HCT116 (cell line): ENCODE measurements at regions not wholly inside any gene's neighbourhood (a gene's known extent, or its start where the extent isn't known, plus 50 kb on each side); places are given as distances from the start of the nearest gene placed in this dataset.

ENCODE experiments used
- ATAC-seq: fragments of 200-7000 bp; cut with Tn5 transposase; 2 replicates; pipeline ENCODE4 v1.9.1; 2020; ENCODE audit warnings: mild to moderate bottlenecking, moderate library complexity
- BruUV-seq: library from RNA; stranded (reverse); fragments of 400-500 nt; replicated peaks from 2 replicates; lab custom pipeline; 2021; lab: Mats Ljungman, UMichigan
- CTCF ChIA-PET: fragments of 300-600 bp; sonication (Branson Sonifier 250); formaldehyde crosslinking; loops from one replicate; lab custom pipeline; 2021; ENCODE audit warnings: antibody characterized with exemption; lab: Charles Lee
- POLR2A ChIA-PET: fragments of 300-600, 350-600 bp; sonication (Branson Sonifier 250); formaldehyde crosslinking; loops from one replicate; lab custom pipeline; 2021; ENCODE audit warnings: antibody characterized with exemption; lab: Charles Lee
- RAD21 ChIA-PET, 2 experiments: fragments of 300-600 bp; sonication (Branson Sonifier 250); formaldehyde crosslinking; loops; one replicate each; lab custom pipeline; 2023; ENCODE audit warnings: low total read pairs in 2 of 2; ENCODE audit not compliant: uncharacterized antibody in 2 of 2, unreplicated experiment in 2 of 2, low non-redundant PET in 1 of 2; lab: Charles Lee
- DNase-seq: peaks from one replicate; pipeline ENCODE4 v3.0.0-alpha.2; 2010; ENCODE audit warnings: low read depth, low spot score
- H2AFZ ChIP-seq: fragments of 200-600 bp; shearing (Covaris generic), sonication (generic); 2 replicates; pipeline ENCODE4 v1.6.1; 2017; ENCODE audit warnings: low read depth, mixed run types, mixed read lengths, antibody characterized with exemption, low read length; ENCODE audit not compliant: poor library complexity, severe bottlenecking
- H3K27ac ChIP-seq: 2 replicates; pipeline ENCODE4 v1.5.1; 2012; ENCODE audit warnings: low read depth, low read length
- H3K27me3 ChIP-seq: fragments of 200-600 bp; sonication (generic); 2 replicates; pipeline ENCODE4 v1.6.1; 2016; ENCODE audit warnings: mixed run types, low read length, mixed read lengths; ENCODE audit not compliant: insufficient read depth
- H3K36me3 ChIP-seq, 2 experiments: fragments of 200-500 bp in 1 of 2; fragments of 200-600 bp in 1 of 2; sonication (Bioruptor generic) in 1 of 2; sonication (generic) in 1 of 2; 2 replicates each; pipeline versions ENCODE4 v1.5.1 to v1.6.1; 2014 to 2016; ENCODE audit warnings: low read length in 2 of 2, inconsistent platforms in 1 of 2, mixed read lengths in 1 of 2, mixed run types in 1 of 2; ENCODE audit not compliant: insufficient read depth in 2 of 2, control insufficient read depth in 1 of 2
- H3K4me1 ChIP-seq, 2 experiments: fragments of 200-600 bp in 1 of 2; sonication (generic) in 1 of 2; 2 replicates each; pipeline versions ENCODE4 v1.5.1 to v1.6.1; 2012 to 2017; ENCODE audit warnings: low read length in 2 of 2, inconsistent platforms in 1 of 2, mild to moderate bottlenecking in 1 of 2, mixed read lengths in 1 of 2, mixed run types in 1 of 2, moderate library complexity in 1 of 2; ENCODE audit not compliant: insufficient read depth in 2 of 2, control insufficient read depth in 1 of 2
- H3K4me2 ChIP-seq: fragments of 200-600 bp; sonication (generic); 2 replicates; pipeline ENCODE4 v1.6.1; 2017; ENCODE audit warnings: mixed run types, low read length, mixed read lengths
- H3K4me3 ChIP-seq, 2 experiments: fragments of 200-600 bp in 1 of 2; sonication (generic) in 1 of 2; replicated peaks in 1 of 2; 2 replicates each; pipeline ENCODE4 v1.5.1; 2011 to 2016; ENCODE audit warnings: low read length in 2 of 2, control low read depth in 1 of 2, low read depth in 1 of 2, mild to moderate bottlenecking in 1 of 2, mixed read lengths in 1 of 2, mixed run types in 1 of 2
- H3K79me2 ChIP-seq: fragments of 200-600 bp; sonication (generic); 2 replicates; pipeline ENCODE4 v1.6.1; 2017; ENCODE audit warnings: mild to moderate bottlenecking, mixed run types, low read length, moderate library complexity, mixed read lengths; ENCODE audit not compliant: insufficient read depth
- H3K9ac ChIP-seq: fragments of 200-600 bp; sonication (generic); 2 replicates; pipeline ENCODE4 v1.6.1; 2016; ENCODE audit warnings: low read length, mixed read lengths
- H3K9me2 ChIP-seq: fragments of 200-600 bp; sonication (generic), shearing (Covaris generic); 2 replicates; pipeline ENCODE4 v1.6.1; 2017; ENCODE audit warnings: mixed run types, mild to moderate bottlenecking, moderate library complexity; ENCODE audit not compliant: insufficient read depth
- H3K9me3 ChIP-seq, 2 experiments: fragments of 200-500 bp in 1 of 2; fragments of 200-600 bp in 1 of 2; sonication (Bioruptor generic) in 1 of 2; sonication (generic) in 1 of 2; 2 replicates each; pipeline ENCODE4 v1.6.1; 2014 to 2017; ENCODE audit warnings: low read length in 2 of 2, mixed read lengths in 2 of 2, inconsistent platforms in 1 of 2, low read depth in 1 of 2, mild to moderate bottlenecking in 1 of 2, mixed run types in 1 of 2, moderate library complexity in 1 of 2; ENCODE audit not compliant: control insufficient read depth in 1 of 2, insufficient read depth in 1 of 2
- H4K20me1 ChIP-seq: fragments of 200-600 bp; sonication (generic), shearing (Covaris generic); 2 replicates; pipeline ENCODE4 v1.6.1; 2017; ENCODE audit warnings: mixed run types, mild to moderate bottlenecking, moderate library complexity; ENCODE audit not compliant: insufficient read depth
- CBX3 ChIP-seq: IDR thresholded peaks from 2 replicates; pipeline ENCODE4 v1.6.1; 2012; ENCODE audit warnings: low read depth
- ELF1 ChIP-seq: IDR thresholded peaks from 2 replicates; pipeline ENCODE4 v1.6.1; 2012; ENCODE audit warnings: low read depth, borderline replicate concordance
- EZH2 ChIP-seq: fragments of 200-600 bp; sonication (generic); IDR thresholded peaks from 2 replicates; pipeline ENCODE4 v1.6.1; 2017; ENCODE audit warnings: antibody characterized with exemption, mixed run types
- POLR2A ChIP-seq: IDR thresholded peaks from 2 replicates; pipeline ENCODE4 v1.7.0; 2011; ENCODE audit warnings: borderline replicate concordance; ENCODE audit not compliant: insufficient read depth, insufficient read length; ENCODE audit errors: extremely low read depth
- POLR2AphosphoS5 ChIP-seq: IDR thresholded peaks from 2 replicates; pipeline ENCODE4 v1.6.1; 2011; ENCODE audit warnings: mild to moderate bottlenecking, low read depth, low read length, moderate library complexity
- RAD21 ChIP-seq: IDR thresholded peaks from 2 replicates; pipeline ENCODE4 v1.6.1; 2012; ENCODE audit warnings: low read depth, mild to moderate bottlenecking
- SIN3A ChIP-seq: IDR thresholded peaks from 2 replicates; pipeline ENCODE4 v1.6.1; 2012; ENCODE audit warnings: low read depth
- SP1 ChIP-seq: IDR thresholded peaks from 2 replicates; pipeline ENCODE4 v1.6.1; 2012; ENCODE audit warnings: low read depth
- SRF ChIP-seq: IDR thresholded peaks from 2 replicates; pipeline ENCODE4 v1.6.1; 2012; ENCODE audit warnings: low read depth
- TCF7L2 ChIP-seq: IDR thresholded peaks from 2 replicates; pipeline ENCODE4 v1.7.0; 2011; ENCODE audit warnings: borderline replicate concordance, inconsistent platforms; ENCODE audit not compliant: insufficient read depth, insufficient read length; ENCODE audit errors: extremely low read depth
- YY1 ChIP-seq: IDR thresholded peaks from 2 replicates; pipeline ENCODE4 v1.6.1; 2011; ENCODE audit warnings: low read length, low read depth, moderate library complexity, mild to moderate bottlenecking; ENCODE audit not compliant: insufficient replicate concordance; ENCODE audit errors: extremely low read depth
- intact Hi-C: fragments of 100-400 bp; cut with micrococcal nuclease; formaldehyde crosslinking; loops from 2 replicates; pipeline ENCODE4 v1.10.0; 2022
- TF ChIP-seq, protein P1 (sequence below): IDR thresholded peaks from 2 replicates; pipeline ENCODE4 v1.6.1; 2012
- TF ChIP-seq, protein P2 (sequence below), 3 experiments: fragments of 200-600 bp in 1 of 3; sonication (generic) in 1 of 3; IDR thresholded peaks in 2 of 3; conservative IDR thresholded peaks in 1 of 3; 2 replicates each; pipeline ENCODE4 v1.5.1; 2012 to 2017; ENCODE audit warnings: low read depth in 2 of 3, low read length in 2 of 3, antibody characterized with exemption in 1 of 3, borderline replicate concordance in 1 of 3, control low read depth in 1 of 3, mild to moderate bottlenecking in 1 of 3, mixed read lengths in 1 of 3, mixed run types in 1 of 3, moderate library complexity in 1 of 3; ENCODE audit not compliant: insufficient read depth in 1 of 3
- TF ChIP-seq, protein P3 (sequence below): IDR thresholded peaks from 2 replicates; pipeline ENCODE4 v1.6.1; 2011; ENCODE audit warnings: mild to moderate bottlenecking, low read length, moderate library complexity; ENCODE audit not compliant: insufficient replicate concordance; ENCODE audit errors: extremely low read depth
- TF ChIP-seq, protein P4 (sequence below): IDR thresholded peaks from 2 replicates; pipeline ENCODE4 v1.6.1; 2012

DNA sequence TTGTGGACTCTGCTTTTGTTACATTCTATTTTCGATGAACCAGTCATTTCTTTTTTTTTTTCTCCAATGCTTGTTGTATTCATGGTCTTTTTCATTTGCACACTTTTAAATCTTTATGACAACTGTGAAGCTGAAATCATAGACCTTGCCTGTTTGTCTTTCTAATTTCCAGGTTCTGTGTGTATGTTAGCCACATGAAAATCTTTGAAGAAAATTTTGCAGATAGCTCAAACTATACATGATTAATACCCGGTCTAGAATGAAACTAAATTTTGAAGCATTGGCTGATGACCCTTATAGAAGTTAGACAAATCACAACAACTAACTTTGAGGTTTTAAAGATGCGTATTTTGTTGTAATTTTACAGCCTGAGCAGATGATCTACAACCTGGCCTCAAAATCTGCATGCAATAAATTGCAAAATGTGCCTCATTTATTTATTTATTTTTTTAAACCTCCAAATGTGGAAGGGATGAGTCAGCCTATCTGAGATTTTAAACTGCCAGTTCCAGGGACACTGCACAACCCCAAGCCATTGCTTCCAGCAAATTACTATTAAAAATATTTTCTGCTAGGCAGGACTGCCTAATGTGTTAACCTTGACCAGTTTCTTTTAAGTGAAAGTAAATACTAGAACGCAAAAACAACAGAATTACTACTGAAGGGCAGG lies 96.3 kb upstream of the NAV3 start:
- CTCF ChIA-PET: no interaction called here
- H3K4me1 ChIP-seq: no peaks in the 10 kb centered on the region
- no peak overlapping the region for H3K4me3 ChIP-seq
- DNase-seq (no peak), ATAC-seq (no peak)
- H3K9me3 ChIP-seq: no peaks in the 10 kb centered on the region
- no peaks in the 10 kb centered on the region for H3K27me3 ChIP-seq
- H3K9ac ChIP-seq: no peak overlapping the region
- TF ChIP-seq POLR2AphosphoS5: no peak
- no peak for TF ChIP-seq EZH2
- no peak for TF ChIP-seq YY1
- TF ChIP-seq, protein P1, sequence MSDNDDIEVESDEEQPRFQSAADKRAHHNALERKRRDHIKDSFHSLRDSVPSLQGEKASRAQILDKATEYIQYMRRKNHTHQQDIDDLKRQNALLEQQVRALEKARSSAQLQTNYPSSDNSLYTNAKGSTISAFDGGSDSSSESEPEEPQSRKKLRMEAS: no peak
- no peak for TF ChIP-seq SP1
- TF ChIP-seq SIN3A: no peak
- TF ChIP-seq CBX3: no peak
- no peak for TF ChIP-seq TCF7L2
- H3K4me2 ChIP-seq: no peak overlapping the region
- H3K9me2 ChIP-seq: no peaks in the 10 kb centered on the region
- peak overlapping the region; percentile 37 for H2AFZ ChIP-seq
- no TSS peak for BruUV-seq
- no peaks in the 10 kb centered on the region for H3K36me3 ChIP-seq
- intact Hi-C loops: no loop called here
- no peak overlapping the region for H3K27ac ChIP-seq
- no peaks in the 10 kb centered on the region for H4K20me1 ChIP-seq
- POLR2A ChIA-PET: no interaction called here
- no peaks in the 10 kb centered on the region for H3K79me2 ChIP-seq
- RAD21 ChIA-PET: no interaction called here

DNA sequence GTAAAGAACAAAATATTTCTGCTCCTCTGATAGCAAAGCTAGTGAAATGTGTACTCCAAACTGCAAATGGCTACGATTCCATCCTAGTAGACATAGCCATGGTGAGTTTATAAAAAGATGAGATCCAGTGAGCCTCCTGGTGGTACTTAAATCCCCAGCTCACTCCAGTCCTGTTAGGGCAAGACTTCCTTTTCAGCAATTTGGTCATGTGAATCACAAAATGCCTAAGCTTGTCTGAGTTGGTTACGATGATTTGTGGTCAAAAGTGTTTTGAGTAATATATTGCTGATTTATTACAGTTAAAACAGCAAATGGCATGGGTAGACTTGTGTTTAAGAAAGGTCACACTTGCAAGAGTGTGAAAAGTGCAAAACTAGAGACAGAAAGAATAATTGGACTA lies 102.7 kb upstream of the NAV3 start:
- ChIA-PET CTCF (interaction anchor here (2.4 kb wide), 1 partner anchor 197 kb away, joined by 16 read pairs; no protein-coding TSS in a partner anchor), POLR2A (no interaction called here), RAD21 (no interaction called here)
- Histone ChIP-seq H3K79me2 (no peaks in the 10 kb centered on the region), H2AFZ (no peak overlapping the region), H3K4me3 (no peak overlapping the region), H3K27me3 (no peaks in the 10 kb centered on the region), H3K9me3 (no peaks in the 10 kb centered on the region), H3K4me2 (no peak overlapping the region), H3K4me1 (no peaks in the 10 kb centered on the region), H4K20me1 (no peaks in the 10 kb centered on the region), H3K36me3 (no peaks in the 10 kb centered on the region), H3K27ac (no peak overlapping the region), H3K9me2 (no peaks in the 10 kb centered on the region), H3K9ac (no peak overlapping the region)
- DNase-seq (no peak), ATAC-seq (no peak)
- BruUV-seq: no TSS peak
- intact Hi-C loops: loop anchor here (10.0 kb wide), 1 partner anchor 397 kb away; no protein-coding TSS in a partner anchor
- no peak for TF ChIP-seq YY1
- TF ChIP-seq, protein P2, sequence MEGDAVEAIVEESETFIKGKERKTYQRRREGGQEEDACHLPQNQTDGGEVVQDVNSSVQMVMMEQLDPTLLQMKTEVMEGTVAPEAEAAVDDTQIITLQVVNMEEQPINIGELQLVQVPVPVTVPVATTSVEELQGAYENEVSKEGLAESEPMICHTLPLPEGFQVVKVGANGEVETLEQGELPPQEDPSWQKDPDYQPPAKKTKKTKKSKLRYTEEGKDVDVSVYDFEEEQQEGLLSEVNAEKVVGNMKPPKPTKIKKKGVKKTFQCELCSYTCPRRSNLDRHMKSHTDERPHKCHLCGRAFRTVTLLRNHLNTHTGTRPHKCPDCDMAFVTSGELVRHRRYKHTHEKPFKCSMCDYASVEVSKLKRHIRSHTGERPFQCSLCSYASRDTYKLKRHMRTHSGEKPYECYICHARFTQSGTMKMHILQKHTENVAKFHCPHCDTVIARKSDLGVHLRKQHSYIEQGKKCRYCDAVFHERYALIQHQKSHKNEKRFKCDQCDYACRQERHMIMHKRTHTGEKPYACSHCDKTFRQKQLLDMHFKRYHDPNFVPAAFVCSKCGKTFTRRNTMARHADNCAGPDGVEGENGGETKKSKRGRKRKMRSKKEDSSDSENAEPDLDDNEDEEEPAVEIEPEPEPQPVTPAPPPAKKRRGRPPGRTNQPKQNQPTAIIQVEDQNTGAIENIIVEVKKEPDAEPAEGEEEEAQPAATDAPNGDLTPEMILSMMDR (IDR thresholded peaks at IDR 0.05 in 2 of 3, conservative IDR thresholded peaks at IDR 0.05 in 1 of 3; ENCODE audit: borderline replicate concordance in 1 of 3, insufficient read depth in 1 of 3, low read depth in 2 of 3, low read length in 2 of 3): no peak
- TF ChIP-seq, protein P3, sequence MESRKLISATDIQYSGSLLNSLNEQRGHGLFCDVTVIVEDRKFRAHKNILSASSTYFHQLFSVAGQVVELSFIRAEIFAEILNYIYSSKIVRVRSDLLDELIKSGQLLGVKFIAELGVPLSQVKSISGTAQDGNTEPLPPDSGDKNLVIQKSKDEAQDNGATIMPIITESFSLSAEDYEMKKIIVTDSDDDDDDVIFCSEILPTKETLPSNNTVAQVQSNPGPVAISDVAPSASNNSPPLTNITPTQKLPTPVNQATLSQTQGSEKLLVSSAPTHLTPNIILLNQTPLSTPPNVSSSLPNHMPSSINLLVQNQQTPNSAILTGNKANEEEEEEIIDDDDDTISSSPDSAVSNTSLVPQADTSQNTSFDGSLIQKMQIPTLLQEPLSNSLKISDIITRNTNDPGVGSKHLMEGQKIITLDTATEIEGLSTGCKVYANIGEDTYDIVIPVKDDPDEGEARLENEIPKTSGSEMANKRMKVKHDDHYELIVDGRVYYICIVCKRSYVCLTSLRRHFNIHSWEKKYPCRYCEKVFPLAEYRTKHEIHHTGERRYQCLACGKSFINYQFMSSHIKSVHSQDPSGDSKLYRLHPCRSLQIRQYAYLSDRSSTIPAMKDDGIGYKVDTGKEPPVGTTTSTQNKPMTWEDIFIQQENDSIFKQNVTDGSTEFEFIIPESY: no peak
- TF ChIP-seq ELF1: no peak
- TF ChIP-seq, protein P1: no peak
- TF ChIP-seq RAD21: no peak
- no peak for TF ChIP-seq SRF
- no peak for TF ChIP-seq POLR2A
- TF ChIP-seq, protein P4, sequence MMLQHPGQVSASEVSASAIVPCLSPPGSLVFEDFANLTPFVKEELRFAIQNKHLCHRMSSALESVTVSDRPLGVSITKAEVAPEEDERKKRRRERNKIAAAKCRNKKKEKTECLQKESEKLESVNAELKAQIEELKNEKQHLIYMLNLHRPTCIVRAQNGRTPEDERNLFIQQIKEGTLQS: no peak
- TF ChIP-seq, all 23 proteins: peak for 0
